ENCODE measurements at regions not wholly inside any gene's neighbourhood (a gene's known extent, or its start where the extent isn't known, plus 50 kb on each side); places are given as distances from the start of the nearest gene placed in this dataset.

DNA sequence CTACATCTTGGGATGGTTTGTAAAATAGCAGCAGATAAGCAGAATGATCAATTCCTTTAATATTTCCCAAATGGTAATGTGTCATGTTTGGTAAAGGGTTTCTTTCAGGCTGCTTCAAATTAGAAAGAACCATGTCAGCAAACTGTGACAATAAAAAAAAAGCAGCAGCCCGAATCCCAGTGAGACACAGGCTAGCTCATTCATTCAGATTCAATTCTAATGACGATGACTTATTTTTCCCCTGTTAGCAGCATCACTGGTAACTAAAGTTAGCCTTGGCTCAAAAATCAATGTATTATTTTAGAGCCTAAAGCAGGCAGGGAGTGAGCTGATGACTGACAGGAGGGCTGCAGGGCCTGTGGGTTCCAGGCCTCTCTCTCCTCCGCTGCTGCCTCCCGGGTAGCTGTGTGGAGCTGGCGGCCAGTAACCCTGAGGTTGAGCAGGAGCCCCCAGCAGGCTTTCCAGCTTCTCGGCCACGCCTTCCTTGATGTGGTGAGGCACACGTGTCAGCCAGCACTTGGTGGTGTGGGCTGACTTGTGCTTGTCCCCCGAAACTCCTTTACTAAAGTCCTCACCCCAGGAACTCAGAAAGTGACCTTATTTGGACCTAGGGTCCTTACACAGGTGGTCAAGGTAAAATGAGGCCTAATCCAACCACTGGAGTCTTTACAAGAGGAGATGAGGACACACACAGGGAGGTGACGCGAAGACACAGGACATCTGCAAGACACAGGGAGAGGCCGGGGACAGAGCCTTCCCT lies 120.5 kb upstream of the HS6ST1 start:
- H3K4me1 ChIP-seq = peaks cover 14% of the 10 kb centered on the region
- no peaks in the 10 kb centered on the region for H3K36me3 Mint-ChIP-seq (ENCODE audit: insufficient read depth, unreplicated experiment)
- H3K4me1 Mint-ChIP-seq (ENCODE audit: low read depth, unreplicated experiment) = no peaks in the 10 kb centered on the region
- no peak overlapping the region for H3K4me3 ChIP-seq (ENCODE audit: low read depth, low read length)
- no peak for DNase-seq
- ChIA-PET CTCF (no interaction called here), POLR2A (no interaction called here)
- H3K27me3 ChIP-seq (replicated peaks; ENCODE audit: control insufficient read depth, insufficient read depth, low read length) = no peaks in the 10 kb centered on the region
- no TSS peak for BruUV-seq (replicated peaks)
- H3K27ac Mint-ChIP-seq (ENCODE audit: unreplicated experiment) = no peak overlapping the region
- no peaks in the 10 kb centered on the region for H3K9me3 ChIP-seq
- no peaks in the 10 kb centered on the region for H3K9me3 Mint-ChIP-seq (ENCODE audit: unreplicated experiment)
- H3K4me3 Mint-ChIP-seq (ENCODE audit: unreplicated experiment) = no peak overlapping the region
- intact Hi-C loops (cut with micrococcal nuclease; ENCODE audit: unreplicated experiment) = no loop called here
- no peaks in the 10 kb centered on the region for H3K36me3 ChIP-seq (ENCODE audit: control insufficient read depth, insufficient read depth, low read length)
- no peaks in the 10 kb centered on the region for H3K27me3 Mint-ChIP-seq (ENCODE audit: insufficient read depth, unreplicated experiment)
- TF ChIP-seq, protein P1, sequence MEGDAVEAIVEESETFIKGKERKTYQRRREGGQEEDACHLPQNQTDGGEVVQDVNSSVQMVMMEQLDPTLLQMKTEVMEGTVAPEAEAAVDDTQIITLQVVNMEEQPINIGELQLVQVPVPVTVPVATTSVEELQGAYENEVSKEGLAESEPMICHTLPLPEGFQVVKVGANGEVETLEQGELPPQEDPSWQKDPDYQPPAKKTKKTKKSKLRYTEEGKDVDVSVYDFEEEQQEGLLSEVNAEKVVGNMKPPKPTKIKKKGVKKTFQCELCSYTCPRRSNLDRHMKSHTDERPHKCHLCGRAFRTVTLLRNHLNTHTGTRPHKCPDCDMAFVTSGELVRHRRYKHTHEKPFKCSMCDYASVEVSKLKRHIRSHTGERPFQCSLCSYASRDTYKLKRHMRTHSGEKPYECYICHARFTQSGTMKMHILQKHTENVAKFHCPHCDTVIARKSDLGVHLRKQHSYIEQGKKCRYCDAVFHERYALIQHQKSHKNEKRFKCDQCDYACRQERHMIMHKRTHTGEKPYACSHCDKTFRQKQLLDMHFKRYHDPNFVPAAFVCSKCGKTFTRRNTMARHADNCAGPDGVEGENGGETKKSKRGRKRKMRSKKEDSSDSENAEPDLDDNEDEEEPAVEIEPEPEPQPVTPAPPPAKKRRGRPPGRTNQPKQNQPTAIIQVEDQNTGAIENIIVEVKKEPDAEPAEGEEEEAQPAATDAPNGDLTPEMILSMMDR (IDR thresholded peaks at IDR 0.05; ENCODE audit: insufficient read depth in 1 of 2, low read depth in 1 of 2, low read length in 1 of 2, severe bottlenecking in 1 of 2, unreplicated experiment in 1 of 2) = no peak

DNA sequence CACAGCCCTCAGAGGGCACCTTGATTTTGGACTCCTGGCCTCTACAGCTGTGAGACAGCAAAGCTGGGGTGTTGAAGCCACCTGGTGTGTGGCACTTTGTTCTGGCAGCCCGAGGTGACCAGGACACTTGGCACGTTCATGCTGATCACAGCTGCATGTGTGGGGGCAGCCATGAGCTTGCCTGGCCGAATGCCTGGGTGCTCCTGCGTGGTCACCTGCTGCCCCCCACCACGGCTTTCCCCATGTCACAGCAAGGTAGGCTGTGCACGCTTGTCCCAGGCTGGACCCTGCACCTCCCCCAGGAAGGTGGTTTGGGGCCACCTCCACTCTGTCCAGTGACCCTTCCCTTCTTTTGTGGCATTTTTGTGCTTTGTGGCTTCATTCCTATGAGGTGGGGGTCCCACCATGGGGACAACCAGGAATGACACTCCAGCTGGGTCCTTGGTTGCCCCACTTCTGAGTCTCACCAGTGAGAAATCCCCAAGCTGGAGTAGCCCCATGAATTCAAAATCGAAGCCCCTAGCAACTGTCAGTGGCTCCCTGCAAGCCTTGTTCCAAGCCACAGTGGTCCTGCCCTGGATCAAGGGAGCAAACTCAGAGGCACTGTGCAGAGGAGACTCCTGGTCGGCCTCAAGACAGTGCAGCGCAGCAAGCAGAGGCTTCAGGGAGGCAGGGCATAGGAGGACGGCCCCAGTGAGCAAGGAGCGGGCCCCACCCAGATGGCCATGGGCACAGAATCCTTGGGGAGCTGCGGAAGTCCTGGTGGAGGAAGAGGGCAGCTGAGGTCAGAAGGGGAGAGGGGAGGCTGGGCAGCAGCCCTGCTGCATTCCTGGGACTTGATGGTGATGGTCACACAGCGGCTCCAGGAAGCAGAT lies 121.4 kb upstream of the HS6ST1 start:
- H3K27me3 Mint-ChIP-seq (ENCODE audit: insufficient read depth, unreplicated experiment) = no peaks in the 10 kb centered on the region
- H3K9me3 Mint-ChIP-seq (ENCODE audit: unreplicated experiment) = no peaks in the 10 kb centered on the region
- intact Hi-C loops (cut with micrococcal nuclease; ENCODE audit: unreplicated experiment) = no loop called here
- H3K36me3 Mint-ChIP-seq (ENCODE audit: insufficient read depth, unreplicated experiment) = no peaks in the 10 kb centered on the region
- H3K4me1 ChIP-seq = peaks cover 14% of the 10 kb centered on the region
- TF ChIP-seq, protein P1 (IDR thresholded peaks at IDR 0.05; ENCODE audit: insufficient read depth in 1 of 2, low read depth in 1 of 2, low read length in 1 of 2, severe bottlenecking in 1 of 2, unreplicated experiment in 1 of 2) = no peak
- no peaks in the 10 kb centered on the region for H3K27me3 ChIP-seq (replicated peaks; ENCODE audit: control insufficient read depth, insufficient read depth, low read length)
- no peak overlapping the region for H3K4me3 ChIP-seq (ENCODE audit: low read depth, low read length)
- H3K4me1 Mint-ChIP-seq (ENCODE audit: low read depth, unreplicated experiment) = no peaks in the 10 kb centered on the region
- no peak for DNase-seq
- no TSS peak for BruUV-seq (replicated peaks)
- H3K27ac Mint-ChIP-seq (ENCODE audit: unreplicated experiment) = no peak overlapping the region
- CTCF ChIA-PET = no interaction called here
- H3K4me3 Mint-ChIP-seq (ENCODE audit: unreplicated experiment) = no peak overlapping the region
- H3K9me3 ChIP-seq = no peaks in the 10 kb centered on the region
- POLR2A ChIA-PET = no interaction called here
- H3K36me3 ChIP-seq (ENCODE audit: control insufficient read depth, insufficient read depth, low read length) = no peaks in the 10 kb centered on the region

DNA sequence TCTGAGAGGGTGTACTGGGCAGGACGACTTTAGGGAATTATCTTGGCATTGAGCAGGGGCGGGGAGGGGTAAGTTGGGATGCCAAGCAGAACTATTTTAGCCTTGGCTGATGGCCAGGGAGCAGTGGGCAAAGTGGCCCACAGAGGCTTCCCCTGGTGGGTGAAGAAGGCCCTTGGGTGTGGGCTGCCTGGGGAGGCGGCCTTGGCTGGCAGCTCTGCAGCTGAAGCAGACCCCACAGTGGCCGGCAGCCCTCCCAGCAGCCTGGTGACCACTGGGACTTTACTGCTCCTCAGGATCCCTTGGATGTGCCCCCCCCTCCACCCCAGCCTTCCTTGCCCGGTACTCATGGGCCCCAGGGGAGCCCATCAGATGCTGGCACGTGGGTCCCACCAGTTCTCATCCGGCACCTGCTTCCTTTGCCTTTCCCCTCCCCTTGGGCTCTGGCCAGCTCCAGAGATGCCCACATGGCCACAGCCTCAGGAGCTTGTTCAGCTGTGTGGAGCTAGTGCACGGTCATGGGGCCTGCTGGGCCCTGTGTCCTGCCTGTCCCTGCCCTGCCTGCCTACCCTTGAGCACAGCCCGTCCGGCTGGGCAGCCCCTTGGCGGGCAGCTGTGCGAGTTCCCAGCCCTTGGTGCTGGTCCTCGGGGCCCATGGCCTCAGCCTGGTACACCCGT lies 122.1 kb upstream of the HS6ST1 start:
- Mint-ChIP-seq H3K36me3 (ENCODE audit: insufficient read depth, unreplicated experiment) (no peaks in the 10 kb centered on the region), H3K4me3 (ENCODE audit: unreplicated experiment) (no peak overlapping the region), H3K27ac (ENCODE audit: unreplicated experiment) (no peak overlapping the region), H3K9me3 (ENCODE audit: unreplicated experiment) (no peaks in the 10 kb centered on the region), H3K4me1 (ENCODE audit: low read depth, unreplicated experiment) (no peaks in the 10 kb centered on the region), H3K27me3 (ENCODE audit: insufficient read depth, unreplicated experiment) (no peaks in the 10 kb centered on the region)
- BruUV-seq (replicated peaks) = no TSS peak
- TF ChIP-seq, protein P1 (IDR thresholded peaks at IDR 0.05; ENCODE audit: insufficient read depth in 1 of 2, low read depth in 1 of 2, low read length in 1 of 2, severe bottlenecking in 1 of 2, unreplicated experiment in 1 of 2) = no peak
- Histone ChIP-seq H3K27me3 (replicated peaks; ENCODE audit: control insufficient read depth, insufficient read depth, low read length) (no peaks in the 10 kb centered on the region), H3K4me3 (ENCODE audit: low read depth, low read length) (no peak overlapping the region), H3K4me1 (peaks cover 14% of the 10 kb centered on the region), H3K9me3 (no peaks in the 10 kb centered on the region), H3K36me3 (ENCODE audit: control insufficient read depth, insufficient read depth, low read length) (no peaks in the 10 kb centered on the region)
- ChIA-PET CTCF (no interaction called here), POLR2A (no interaction called here)
- no peak for DNase-seq
- intact Hi-C loops (cut with micrococcal nuclease; ENCODE audit: unreplicated experiment) = no loop called here

All from Caco-2 (cell line).